ENCODE measurements at regions not wholly inside any gene's neighbourhood (a gene's known extent, or its start where the extent isn't known, plus 50 kb on each side); places are given as distances from the start of the nearest gene placed in this dataset.
"Not testable (repeated sequence)": the region's sequence is repeated elsewhere in the genome, so short reads cannot be mapped to it uniquely, and the experiment has no call there.

DNA sequence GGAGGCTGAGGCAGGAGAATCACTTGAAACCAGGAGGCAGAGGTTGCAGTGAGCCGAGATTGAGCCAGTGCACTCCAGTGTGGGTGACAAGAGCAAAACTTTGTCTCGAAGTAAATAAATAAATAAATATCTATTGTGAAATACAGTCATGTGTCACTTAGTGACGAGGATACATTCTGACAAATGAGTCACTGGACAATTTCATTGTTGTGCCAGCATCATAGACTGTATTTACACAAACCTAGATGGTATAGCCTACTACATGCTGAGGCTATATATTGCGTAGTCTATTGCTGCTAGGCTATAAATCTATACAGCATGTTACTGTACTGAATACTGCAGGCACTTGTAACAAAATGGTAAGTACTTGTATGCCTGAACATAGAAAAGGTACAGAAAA is 61.1 kb upstream of the CCL21 start:
- TF ChIP-seq CTCF (conservative IDR thresholded peaks at IDR 0.05) (no peak), ZFX (IDR thresholded peaks at IDR 0.05) (no peak)
- H3K27ac ChIP-seq = no peak overlapping the region

GRCh38 chr9:34767087-34767486 is 57.2 kb upstream of the CCL21 start:
- H3K27ac ChIP-seq = not testable (repeated sequence)

DNA sequence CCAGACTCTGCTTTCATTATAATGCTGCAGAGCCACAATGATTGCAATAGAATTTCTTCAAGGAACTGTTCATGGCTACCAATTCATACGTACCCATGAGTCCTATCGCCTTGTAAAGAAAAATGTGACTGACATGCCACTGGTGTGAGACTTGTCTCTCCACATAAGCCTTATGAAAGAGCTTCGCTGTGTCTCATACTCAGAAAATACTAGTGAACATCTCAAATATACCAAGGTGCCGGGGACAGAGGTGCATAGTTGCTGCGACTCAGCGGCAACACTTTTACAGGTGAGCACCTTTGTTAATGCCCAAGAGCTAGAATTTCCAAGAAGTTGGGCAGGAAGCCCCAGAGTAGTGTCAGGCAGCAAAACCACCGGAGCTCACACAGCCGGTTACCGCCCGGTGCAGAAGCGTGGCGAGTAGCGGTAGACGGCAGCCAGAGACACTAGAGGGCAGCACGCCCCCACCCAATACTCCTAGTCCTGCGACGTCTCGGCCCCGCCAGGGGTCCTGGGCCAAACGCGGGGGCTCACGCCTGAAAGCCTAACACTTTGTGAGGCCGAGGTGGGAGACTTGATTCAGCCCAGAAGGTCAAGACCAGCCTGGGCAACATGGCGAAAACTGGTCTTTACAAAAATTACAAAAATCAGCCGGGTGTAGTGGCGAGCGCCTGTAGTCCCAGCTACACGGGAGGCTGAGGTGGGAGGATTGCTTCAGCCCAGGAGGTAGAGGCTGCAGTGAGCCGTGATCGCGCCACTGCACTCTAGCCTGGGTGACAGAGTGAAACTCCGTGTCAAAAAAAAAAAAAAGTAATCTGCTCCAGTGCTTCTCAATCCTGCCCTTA is 50.5 kb upstream of the CCL21 start:
- peak; percentile 96 for TF ChIP-seq CTCF (conservative IDR thresholded peaks at IDR 0.05)
- H3K27ac ChIP-seq = not testable (repeated sequence)

Data from C4-2B (cell line).